Mammary epithelial cell (primary cell): ENCODE measurements at regions not wholly inside any gene's neighbourhood (a gene's known extent, or its start where the extent isn't known, plus 50 kb on each side); places are given as distances from the start of the nearest gene placed in this dataset.

Source experiments
- EZH2 ChIP-seq: IDR thresholded peaks from 2 replicates; pipeline ENCODE4 v1.6.1; 2012; ENCODE audit warnings: low read length, inconsistent platforms, borderline replicate concordance
- TF ChIP-seq, protein P1 (sequence below), 2 donors: IDR thresholded peaks in 1 of 2; conservative IDR thresholded peaks in 1 of 2; 2 replicates each; pipeline ENCODE4 v1.5.1; 2011 to 2012; ENCODE audit warnings: inconsistent platforms in 2 of 2, low read length in 2 of 2, mild to moderate bottlenecking in 2 of 2, control low read depth in 1 of 2, low read depth in 1 of 2; ENCODE audit not compliant: insufficient read depth in 1 of 2; ENCODE audit errors: extremely low read depth in 1 of 2

DNA sequence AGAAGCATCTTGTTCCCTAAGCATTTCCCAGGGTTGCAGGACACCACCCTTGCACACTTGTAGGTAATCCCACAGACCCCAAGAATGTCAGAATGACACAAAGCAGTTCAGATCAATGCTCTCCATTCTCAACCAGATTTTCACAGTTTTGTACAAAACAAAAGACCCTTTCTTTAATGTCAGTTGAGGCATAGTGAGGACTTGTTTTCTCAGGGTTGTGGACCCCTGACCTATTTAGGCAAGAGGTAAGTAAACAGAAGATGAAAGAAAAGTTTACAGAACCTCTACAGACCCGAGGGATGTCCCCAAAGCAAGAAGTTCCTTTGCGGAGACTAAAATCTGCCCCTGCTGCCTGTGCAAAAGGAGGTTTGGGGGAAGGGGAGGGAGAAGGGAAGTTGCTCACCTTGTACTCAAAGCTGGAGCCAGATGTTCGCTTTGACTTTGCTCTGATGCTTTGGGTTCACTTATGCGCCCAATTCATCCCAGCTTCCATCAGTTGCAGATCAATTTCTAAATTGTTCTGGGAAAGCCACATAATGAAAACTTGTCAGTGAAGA lies 635.4 kb downstream of the EPHA4 start:
- TF ChIP-seq EZH2: no peak
- TF ChIP-seq, protein P1, sequence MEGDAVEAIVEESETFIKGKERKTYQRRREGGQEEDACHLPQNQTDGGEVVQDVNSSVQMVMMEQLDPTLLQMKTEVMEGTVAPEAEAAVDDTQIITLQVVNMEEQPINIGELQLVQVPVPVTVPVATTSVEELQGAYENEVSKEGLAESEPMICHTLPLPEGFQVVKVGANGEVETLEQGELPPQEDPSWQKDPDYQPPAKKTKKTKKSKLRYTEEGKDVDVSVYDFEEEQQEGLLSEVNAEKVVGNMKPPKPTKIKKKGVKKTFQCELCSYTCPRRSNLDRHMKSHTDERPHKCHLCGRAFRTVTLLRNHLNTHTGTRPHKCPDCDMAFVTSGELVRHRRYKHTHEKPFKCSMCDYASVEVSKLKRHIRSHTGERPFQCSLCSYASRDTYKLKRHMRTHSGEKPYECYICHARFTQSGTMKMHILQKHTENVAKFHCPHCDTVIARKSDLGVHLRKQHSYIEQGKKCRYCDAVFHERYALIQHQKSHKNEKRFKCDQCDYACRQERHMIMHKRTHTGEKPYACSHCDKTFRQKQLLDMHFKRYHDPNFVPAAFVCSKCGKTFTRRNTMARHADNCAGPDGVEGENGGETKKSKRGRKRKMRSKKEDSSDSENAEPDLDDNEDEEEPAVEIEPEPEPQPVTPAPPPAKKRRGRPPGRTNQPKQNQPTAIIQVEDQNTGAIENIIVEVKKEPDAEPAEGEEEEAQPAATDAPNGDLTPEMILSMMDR (conservative IDR thresholded peaks at IDR 0.05 in 1 of 2, IDR thresholded peaks at IDR 0.05 in 1 of 2; ENCODE audit: extremely low read depth in 1 of 2, insufficient read depth in 1 of 2, low read depth in 1 of 2, low read length in 2 of 2): no peak
